Smooth muscle cell (in vitro differentiated cells): ENCODE measurements at regions not wholly inside any gene's neighbourhood (a gene's known extent, or its start where the extent isn't known, plus 50 kb on each side); places are given as distances from the start of the nearest gene placed in this dataset.

Experiments
- DNase-seq: peaks from one replicate; lab custom pipeline; 2025; ENCODE audit not compliant: unreplicated experiment; lab: John Stamatoyannopoulos, UW
- H2AFZ ChIP-seq: fragments of 200-600 bp; sonication (generic); 2 replicates; pipeline ENCODE4 v1.6.0; 2016; ENCODE audit warnings: antibody characterized with exemption, low read depth, mild to moderate bottlenecking
- H3F3A ChIP-seq: fragments of 200-600 bp; sonication (generic); 2 replicates; pipeline ENCODE4 v1.6.0; 2017; ENCODE audit warnings: antibody characterized with exemption, low read depth
- H3K27ac ChIP-seq: fragments of 200-600 bp; sonication (generic); 2 replicates; pipeline ENCODE4 v1.5.1; 2016; ENCODE audit warnings: low read depth, mild to moderate bottlenecking
- H3K27me3 ChIP-seq: fragments of 200-600 bp; sonication (generic); 2 replicates; pipeline ENCODE4 v1.6.1; 2016; ENCODE audit warnings: low read depth, mild to moderate bottlenecking
- H3K36me3 ChIP-seq: fragments of 200-600 bp; sonication (generic); 2 replicates; pipeline ENCODE4 v1.5.1; 2016; ENCODE audit warnings: low read depth
- H3K4me1 ChIP-seq: fragments of 200-600 bp; sonication (generic); 2 replicates; pipeline ENCODE4 v1.5.1; 2016; ENCODE audit warnings: low read depth
- H3K4me2 ChIP-seq: fragments of 200-600 bp; sonication (generic); 2 replicates; pipeline ENCODE4 v1.6.0; 2016; ENCODE audit warnings: mild to moderate bottlenecking
- H3K4me3 ChIP-seq: fragments of 200-600 bp; sonication (generic); 2 replicates; pipeline ENCODE4 v1.5.1; 2016; ENCODE audit warnings: mild to moderate bottlenecking
- H3K79me2 ChIP-seq: fragments of 200-600 bp; sonication (generic); 2 replicates; pipeline ENCODE4 v1.6.0; 2016; ENCODE audit warnings: low read depth, mild to moderate bottlenecking
- H3K9ac ChIP-seq: fragments of 200-600 bp; sonication (generic); 2 replicates; pipeline ENCODE4 v1.6.0; 2016; ENCODE audit warnings: low read depth
- H3K9me3 ChIP-seq: fragments of 200-600 bp; sonication (generic); replicated peaks from 2 replicates; pipeline ENCODE4 v1.5.1; 2016; ENCODE audit warnings: low read depth
- H4K20me1 ChIP-seq: fragments of 200-600 bp; sonication (generic); 2 replicates; pipeline ENCODE4 v1.6.0; 2016; ENCODE audit warnings: low read depth
- WGBS: methylation state at CpG from one replicate; pipeline ENCODE4 v1.1.7; 2016; ENCODE audit warnings: low lambda C conversion rate; 5-methylcytosine and 5-hydroxymethylcytosine counted together
- TF ChIP-seq, protein P1 (sequence below): fragments of 200-600 bp; sonication (generic); IDR thresholded peaks from 2 replicates; pipeline ENCODE4 v1.5.1; 2017; ENCODE audit warnings: borderline replicate concordance, mild to moderate bottlenecking, antibody characterized with exemption; ENCODE audit not compliant: insufficient read depth, poor library complexity, severe bottlenecking

DNA sequence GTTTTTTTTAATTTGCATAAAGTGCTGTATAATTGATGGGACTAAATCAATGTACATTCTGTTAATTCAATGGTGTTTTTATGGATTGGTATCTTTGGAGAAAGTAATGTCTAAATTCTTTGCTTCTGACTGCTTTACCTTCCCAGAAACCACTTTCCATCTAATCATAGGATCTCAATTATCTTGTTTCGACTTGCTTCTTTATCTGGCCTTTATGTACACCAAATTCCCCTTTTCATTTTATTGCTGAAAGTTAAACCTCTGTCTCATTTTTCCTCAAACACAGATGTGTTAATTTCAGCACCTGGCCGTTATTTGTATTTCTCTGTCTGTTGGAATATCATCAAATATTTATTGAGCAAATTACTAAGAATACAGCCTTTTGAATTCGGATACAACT, 287.3 kb upstream of the GBE1 start:
- Histone ChIP-seq H3K27me3 (no peaks in the 10 kb centered on the region), H3K9me3 (no peaks in the 10 kb centered on the region), H3K9ac (no peak overlapping the region), H3K36me3 (no peaks in the 10 kb centered on the region), H3F3A (no peaks in the 10 kb centered on the region), H3K4me3 (no peak overlapping the region), H3K27ac (no peak overlapping the region), H3K4me1 (no peaks in the 10 kb centered on the region), H4K20me1 (no peaks in the 10 kb centered on the region), H3K4me2 (no peak overlapping the region), H3K79me2 (no peaks in the 10 kb centered on the region), H2AFZ (no peak overlapping the region)
- TF ChIP-seq, protein P1, sequence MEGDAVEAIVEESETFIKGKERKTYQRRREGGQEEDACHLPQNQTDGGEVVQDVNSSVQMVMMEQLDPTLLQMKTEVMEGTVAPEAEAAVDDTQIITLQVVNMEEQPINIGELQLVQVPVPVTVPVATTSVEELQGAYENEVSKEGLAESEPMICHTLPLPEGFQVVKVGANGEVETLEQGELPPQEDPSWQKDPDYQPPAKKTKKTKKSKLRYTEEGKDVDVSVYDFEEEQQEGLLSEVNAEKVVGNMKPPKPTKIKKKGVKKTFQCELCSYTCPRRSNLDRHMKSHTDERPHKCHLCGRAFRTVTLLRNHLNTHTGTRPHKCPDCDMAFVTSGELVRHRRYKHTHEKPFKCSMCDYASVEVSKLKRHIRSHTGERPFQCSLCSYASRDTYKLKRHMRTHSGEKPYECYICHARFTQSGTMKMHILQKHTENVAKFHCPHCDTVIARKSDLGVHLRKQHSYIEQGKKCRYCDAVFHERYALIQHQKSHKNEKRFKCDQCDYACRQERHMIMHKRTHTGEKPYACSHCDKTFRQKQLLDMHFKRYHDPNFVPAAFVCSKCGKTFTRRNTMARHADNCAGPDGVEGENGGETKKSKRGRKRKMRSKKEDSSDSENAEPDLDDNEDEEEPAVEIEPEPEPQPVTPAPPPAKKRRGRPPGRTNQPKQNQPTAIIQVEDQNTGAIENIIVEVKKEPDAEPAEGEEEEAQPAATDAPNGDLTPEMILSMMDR: no peak
- no peak for DNase-seq
- WGBS: 77% methylated on average over 3 of the region's 3 CpGs

DNA sequence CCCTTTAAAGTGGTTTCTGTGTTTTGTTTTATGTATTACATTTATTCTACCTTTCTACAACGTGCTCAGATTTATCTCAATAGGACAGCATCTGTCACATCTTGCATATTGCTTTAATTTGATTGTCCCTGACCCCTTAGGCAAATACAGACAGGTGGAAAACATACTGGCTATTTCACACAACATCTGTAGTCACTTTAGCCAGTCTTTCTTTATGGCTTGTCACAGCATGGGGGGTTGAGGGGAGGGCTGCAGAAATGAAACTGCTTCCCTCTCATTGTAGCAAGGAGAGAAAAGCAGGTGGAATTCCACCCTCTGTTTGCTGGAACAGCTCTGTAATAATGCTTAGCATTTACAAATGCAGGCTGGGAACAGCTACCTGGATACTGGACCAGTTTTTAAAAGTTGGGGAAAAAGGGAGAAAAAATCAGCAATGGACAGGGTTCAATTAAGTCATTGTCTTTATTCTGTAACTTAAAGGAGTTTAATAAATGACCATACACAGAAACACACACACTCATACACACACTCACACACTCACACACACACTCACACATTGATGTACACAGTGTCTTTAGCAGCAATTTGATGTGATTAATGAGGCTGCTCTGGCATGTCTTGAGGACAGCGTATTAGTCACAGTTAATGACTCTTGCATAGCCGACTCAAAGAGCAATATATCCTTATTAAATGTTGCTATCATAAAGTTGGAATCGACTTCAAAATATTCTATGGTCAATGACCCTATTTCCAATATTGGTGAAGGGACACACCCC, 283.7 kb upstream of the GBE1 start:
- no peaks in the 10 kb centered on the region for H3K4me1 ChIP-seq
- DNase-seq: no peak
- H4K20me1 ChIP-seq: no peaks in the 10 kb centered on the region
- no peaks in the 10 kb centered on the region for H3K27me3 ChIP-seq
- H2AFZ ChIP-seq: no peak overlapping the region
- H3K4me3 ChIP-seq: no peak overlapping the region
- H3F3A ChIP-seq: no peaks in the 10 kb centered on the region
- no peak overlapping the region for H3K4me2 ChIP-seq
- H3K79me2 ChIP-seq: no peaks in the 10 kb centered on the region
- 69% methylated on average over 4 of the region's 4 CpGs for WGBS
- no peak overlapping the region for H3K27ac ChIP-seq
- no peak overlapping the region for H3K9ac ChIP-seq
- TF ChIP-seq, protein P1: no peak
- no peaks in the 10 kb centered on the region for H3K36me3 ChIP-seq
- H3K9me3 ChIP-seq: no peaks in the 10 kb centered on the region

DNA sequence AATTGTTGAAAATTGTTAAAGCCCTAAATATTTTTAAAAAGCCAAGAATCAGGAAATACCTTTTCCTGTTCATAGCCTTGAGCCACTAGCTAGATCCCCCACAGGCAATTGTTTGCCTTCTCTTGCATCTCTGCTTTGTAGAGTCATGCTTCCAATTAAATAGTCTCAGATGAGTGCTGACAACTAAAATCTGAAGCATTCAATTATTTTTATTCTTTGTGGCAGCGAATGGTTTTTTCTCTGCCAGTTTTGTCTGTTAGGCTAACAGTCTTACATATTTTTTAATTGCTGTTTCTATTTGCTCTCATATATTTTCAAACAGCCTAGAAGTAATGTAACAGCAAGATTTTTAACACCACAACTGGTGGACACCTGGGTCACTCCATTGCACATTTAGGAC, 277.1 kb upstream of the GBE1 start:
- Histone ChIP-seq H3K79me2 (no peaks in the 10 kb centered on the region), H3K9me3 (no peaks in the 10 kb centered on the region), H3K4me1 (no peaks in the 10 kb centered on the region), H2AFZ (no peak overlapping the region), H3K36me3 (no peaks in the 10 kb centered on the region), H3F3A (no peaks in the 10 kb centered on the region), H3K4me2 (no peak overlapping the region), H3K4me3 (no peak overlapping the region), H3K9ac (no peak overlapping the region), H4K20me1 (no peaks in the 10 kb centered on the region), H3K27ac (no peak overlapping the region), H3K27me3 (no peaks in the 10 kb centered on the region)
- no peak for DNase-seq
- TF ChIP-seq, protein P1: no peak
- WGBS: 77% methylated on average over 1 of the region's 1 CpG

DNA sequence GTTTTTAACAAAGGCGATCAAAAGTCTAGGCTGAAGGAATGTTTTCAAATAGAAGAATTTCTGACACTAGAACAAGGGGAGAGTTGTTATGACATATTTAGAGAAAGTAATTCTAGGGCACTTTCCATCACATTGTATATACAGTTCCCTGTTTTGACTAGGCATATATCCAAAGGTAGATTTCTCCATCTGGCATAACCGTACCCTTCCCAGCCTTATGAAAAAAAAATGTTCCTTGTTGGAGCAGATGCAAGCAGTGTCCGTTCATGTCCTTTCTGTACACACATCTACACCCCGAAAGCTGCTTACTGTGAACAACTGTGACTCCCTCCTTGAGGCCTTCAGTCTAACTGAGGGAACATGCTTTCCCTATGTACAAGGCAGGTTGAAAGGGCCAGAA, 271.7 kb upstream of the GBE1 start:
- H3K36me3 ChIP-seq: no peaks in the 10 kb centered on the region
- H4K20me1 ChIP-seq: no peaks in the 10 kb centered on the region
- H3K4me2 ChIP-seq: no peak overlapping the region
- H3K9ac ChIP-seq: no peak overlapping the region
- H3F3A ChIP-seq: no peaks in the 10 kb centered on the region
- H3K9me3 ChIP-seq: no peaks in the 10 kb centered on the region
- 93% methylated on average over 4 of the region's 4 CpGs for WGBS
- H3K4me3 ChIP-seq: no peak overlapping the region
- no peak overlapping the region for H2AFZ ChIP-seq
- H3K27me3 ChIP-seq: no peaks in the 10 kb centered on the region
- TF ChIP-seq, protein P1: no peak
- no peak overlapping the region for H3K27ac ChIP-seq
- H3K79me2 ChIP-seq: no peaks in the 10 kb centered on the region
- no peak for DNase-seq
- no peaks in the 10 kb centered on the region for H3K4me1 ChIP-seq
